Left kidney (tissue), 1 donor: ENCODE measurements at regions not wholly inside any gene's neighbourhood (a gene's known extent, or its start where the extent isn't known, plus 50 kb on each side); places are given as distances from the start of the nearest gene placed in this dataset.

Source experiments
- DNase-seq: peaks from one replicate; pipeline ENCODE4 v3.0.0-alpha.2; 2013

DNA sequence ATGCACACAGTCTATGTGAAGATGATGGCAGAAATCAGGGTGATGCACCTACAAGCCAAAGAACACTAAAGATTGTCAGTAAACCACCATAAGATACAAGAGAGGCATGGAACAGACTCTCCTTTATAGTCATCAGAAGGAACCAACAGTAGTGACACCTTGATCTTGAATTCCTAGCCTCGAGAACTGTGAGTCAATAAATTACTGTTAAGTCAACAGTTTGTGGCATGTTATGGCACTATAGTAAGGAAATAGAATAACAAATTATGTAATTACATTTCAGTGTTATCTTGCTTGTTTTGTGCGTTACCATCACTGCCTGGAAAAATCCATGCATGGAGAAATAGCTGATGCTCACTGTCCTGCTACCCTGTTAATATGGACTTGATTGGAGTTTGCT is 110.2 kb upstream of the LRP1B start:
- no peak for DNase-seq

DNA sequence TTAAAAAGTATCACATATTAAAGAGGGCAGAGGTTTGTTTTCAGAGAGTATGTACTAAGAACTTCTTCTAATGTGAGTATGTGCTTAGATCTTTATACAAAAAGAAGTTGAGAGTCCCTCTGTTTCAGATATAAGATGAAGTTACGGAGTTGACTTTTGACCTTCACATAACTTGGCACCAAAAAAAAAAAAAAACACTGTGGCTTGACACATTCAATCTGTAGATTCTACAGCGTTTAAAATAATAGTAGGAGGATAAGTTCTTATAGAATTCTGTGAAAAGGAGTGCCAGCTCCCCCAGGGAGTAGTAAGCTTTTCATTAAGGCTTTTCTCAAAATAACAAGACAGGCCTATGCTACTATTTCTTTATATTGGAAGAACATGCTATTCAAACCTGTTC is 105.4 kb upstream of the LRP1B start:
- no peak for DNase-seq

DNA sequence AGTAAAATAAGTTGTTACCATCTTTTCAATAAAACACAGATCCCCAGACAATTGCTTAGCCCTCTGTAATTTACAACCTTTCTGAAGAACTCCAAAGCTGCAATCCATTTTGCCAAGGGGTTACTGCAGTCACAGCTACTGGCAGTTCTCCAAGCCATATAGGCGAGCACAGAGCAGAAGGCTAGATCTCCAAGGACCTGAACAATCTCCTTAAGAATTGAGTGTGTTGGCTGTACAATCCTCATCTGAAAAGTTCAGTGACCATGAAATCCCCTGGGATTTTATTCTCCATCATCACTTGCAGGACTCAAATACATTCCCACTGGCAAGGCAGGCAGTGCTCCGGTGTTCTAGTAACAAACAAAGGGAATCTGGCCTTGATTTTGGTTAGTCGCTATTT is 103.9 kb upstream of the LRP1B start:
- no peak for DNase-seq

DNA sequence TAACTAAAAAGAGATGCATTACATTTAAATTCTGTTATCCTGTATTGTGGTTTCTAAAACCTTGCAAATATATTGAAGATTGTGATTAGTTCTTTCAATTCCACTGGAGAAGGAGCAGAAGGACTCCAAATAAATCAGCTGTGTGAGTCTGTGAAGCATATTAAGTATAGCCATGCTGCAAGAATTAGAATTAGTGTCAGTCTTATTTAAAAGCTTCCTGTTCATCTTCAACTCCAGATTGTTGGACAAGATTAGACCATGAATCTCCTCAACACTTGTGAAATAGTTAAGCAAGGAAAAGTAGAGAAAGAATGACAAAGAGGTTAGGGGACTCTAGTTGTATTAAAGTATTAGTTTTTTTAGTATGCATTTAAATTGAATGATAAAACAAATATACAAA is 92.5 kb upstream of the LRP1B start:
- no peak for DNase-seq

DNA sequence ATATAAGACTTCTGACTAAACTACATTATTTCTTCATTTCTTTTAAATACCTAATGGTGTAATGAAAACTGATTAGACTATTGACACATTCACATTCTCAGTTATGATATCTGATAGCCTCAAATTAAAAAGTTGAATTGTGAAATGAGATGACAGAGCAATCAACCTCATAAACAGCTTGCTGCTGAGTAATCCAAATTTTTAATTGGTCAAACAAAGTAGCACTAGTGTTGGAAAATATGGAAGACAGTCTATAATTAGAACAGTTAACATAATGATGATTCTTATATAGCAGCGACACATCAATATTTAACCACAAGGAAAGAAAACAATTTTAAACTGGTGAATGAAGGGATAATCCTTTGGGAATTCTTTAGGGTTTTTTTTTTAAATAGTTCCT is 91.9 kb upstream of the LRP1B start:
- DNase-seq, result no peak

DNA sequence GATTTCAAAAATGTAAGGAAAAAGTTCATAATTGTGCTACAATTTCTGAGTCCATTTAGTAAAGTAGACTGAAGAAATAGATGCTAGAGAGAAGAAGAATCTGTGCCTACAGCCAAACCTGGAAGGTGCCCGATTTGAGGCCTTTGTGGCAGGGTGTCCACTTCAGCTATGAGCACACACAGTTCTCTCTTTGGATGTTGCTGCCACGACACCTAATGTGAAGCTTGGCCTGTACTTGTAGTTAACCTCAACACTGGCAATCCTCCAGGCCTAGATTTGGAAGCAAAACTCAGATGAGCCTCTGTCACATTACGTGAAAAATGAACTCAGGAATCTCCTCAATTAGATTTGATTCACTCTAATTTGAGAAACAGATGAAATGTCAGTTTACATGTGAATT is 90.1 kb upstream of the LRP1B start:
- DNase-seq, result no peak

DNA sequence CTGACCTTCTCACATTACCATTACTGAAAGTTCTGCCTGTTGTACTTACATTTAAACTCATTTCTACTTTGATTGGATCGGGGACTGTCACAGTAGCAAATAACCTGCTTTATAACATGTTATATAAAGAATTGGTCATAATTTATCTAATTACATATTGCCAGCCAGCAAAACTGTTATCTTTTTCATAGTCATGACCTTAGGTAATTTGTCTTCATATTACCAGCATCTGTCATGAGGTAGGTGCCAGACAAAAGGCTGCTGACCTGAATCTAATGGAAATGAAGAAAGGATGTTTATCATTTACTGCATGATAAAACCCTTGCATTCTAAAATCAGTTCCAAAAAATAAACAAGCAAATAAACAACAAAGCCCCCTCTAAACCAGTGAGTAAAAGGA is 89.4 kb upstream of the LRP1B start:
- no peak for DNase-seq

DNA sequence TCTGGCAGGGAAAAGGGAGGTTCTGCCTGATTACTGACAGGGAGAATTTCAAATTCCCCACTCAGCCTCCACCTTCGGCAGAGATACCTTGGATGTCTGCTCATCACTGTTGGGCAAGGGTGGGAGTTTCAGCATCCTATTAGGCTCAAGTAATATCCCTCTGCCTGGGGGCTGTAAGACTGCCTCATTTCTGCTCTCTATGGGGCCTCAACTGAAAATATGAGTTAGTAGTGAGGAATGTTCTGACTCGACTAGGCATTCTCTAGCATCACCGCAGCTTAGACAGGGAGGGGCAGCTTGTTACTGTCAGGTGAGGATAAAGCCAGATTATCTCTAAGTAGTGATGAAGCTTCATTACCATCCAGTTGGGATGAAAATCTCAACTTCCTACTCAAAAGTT is 87.7 kb upstream of the LRP1B start:
- DNase-seq, result no peak

DNA sequence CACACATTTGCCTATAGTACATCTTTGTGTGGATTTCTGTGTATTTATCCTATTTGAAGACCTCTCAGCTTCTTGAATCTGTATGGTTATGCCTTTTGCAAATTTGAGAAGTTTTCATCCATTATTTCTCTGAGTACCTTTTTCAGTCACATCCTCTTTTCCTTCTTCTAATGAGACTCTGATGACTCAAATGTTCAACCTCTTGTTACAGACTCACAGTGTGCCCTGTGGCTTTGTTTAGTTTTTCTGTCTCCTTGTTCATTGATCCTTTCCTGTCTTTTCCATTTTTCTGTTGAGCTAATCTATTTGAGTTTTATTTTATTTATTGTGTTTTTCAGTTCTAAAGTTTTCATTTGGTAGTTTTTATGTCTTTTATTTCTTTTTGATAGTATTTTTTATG is 87.0 kb upstream of the LRP1B start:
- no peak for DNase-seq

DNA sequence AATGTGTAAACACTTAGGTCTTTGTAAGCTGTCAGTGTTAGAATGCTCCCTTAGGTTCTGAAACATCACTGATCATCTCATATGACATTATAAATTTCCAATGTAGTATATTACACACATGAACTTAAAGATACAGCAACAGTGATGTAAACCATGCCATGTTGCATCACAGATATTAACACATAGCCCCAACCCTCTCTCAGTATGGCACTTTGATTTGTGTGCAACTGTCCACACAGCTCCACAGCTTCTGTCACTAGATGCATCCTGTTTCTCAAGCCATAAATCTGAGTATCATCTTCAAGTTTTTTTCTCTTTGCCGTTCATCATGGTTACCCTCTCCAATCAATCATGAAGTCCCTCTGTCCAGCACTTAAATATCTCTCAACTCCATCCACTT is 69.2 kb upstream of the LRP1B start:
- no peak for DNase-seq

DNA sequence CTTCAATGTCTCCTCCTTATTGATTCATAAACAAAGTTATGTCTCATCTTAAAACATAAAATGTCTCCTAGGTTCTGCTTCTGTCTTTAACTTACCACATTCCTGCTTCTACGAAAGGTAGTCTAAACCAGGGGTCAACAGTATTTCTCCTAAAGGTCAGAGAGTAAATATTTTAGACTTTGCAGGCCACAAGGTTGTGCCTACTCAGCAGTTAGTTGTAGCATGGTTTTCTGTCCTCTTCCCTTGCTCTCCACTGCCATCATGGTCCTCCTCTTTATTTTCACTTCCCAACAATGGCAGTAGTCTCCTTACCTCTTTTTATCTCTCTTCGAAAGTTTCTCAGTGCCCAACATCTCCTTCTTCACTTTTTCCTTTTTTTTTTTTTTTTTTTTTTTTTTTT is 68.3 kb upstream of the LRP1B start:
- no peak for DNase-seq

DNA sequence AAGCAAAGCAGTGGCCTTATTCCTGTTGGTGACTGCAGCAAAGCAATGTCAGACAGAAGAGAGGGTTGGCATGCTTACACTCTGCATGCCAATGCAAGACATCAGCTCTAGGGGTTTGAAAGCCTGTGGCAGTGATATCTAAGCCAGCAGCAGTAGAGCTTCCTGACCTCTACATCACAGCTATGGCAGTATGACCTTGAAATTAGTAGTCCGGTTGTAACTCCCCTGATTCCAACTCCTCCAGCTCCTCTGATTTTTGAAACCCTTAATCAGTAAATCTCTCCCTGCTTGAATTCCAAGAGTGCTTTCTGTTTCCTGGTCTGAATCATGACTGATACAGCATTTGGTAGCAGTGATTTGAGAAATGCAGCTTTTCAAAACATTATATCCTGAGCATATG is 60.0 kb upstream of the LRP1B start:
- DNase-seq, result no peak

DNA sequence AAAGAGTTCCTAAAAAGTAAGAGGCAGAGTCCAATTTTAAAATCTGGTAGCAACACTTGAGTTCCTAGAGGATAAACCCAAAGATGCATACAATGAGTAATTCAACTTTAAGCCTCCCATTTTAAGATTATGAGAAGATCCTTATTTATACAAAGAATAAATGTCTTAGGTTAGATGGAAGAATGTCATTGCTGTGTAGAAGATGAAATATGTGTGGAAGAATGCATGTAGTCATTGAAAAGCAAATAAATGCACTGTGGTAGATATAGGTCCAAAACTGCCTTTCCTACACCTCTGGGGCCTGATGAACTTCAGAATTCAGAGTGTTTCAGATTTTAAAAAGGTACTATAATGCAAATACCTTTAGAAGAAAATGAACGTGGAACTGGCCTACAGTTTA is 58.7 kb upstream of the LRP1B start:
- DNase-seq, result no peak

DNA sequence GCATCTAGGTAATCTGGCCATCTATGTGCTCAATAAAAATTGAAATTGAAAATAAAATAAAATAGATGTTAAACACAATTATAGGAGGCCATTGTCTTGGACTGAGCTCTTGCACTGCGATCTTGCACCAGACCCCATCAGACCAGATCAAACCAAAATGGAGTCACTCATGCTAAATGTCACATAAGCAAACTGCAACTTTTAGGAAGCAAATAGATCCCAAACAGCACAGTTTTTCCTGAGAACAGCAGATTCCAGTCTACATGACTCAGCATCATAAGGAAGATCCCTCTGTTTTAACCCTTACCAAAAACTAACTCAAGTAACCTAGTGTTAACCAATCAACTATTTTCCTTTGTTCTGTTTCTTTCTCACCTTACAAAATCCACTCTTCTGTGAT is 57.7 kb upstream of the LRP1B start:
- DNase-seq, result no peak

DNA sequence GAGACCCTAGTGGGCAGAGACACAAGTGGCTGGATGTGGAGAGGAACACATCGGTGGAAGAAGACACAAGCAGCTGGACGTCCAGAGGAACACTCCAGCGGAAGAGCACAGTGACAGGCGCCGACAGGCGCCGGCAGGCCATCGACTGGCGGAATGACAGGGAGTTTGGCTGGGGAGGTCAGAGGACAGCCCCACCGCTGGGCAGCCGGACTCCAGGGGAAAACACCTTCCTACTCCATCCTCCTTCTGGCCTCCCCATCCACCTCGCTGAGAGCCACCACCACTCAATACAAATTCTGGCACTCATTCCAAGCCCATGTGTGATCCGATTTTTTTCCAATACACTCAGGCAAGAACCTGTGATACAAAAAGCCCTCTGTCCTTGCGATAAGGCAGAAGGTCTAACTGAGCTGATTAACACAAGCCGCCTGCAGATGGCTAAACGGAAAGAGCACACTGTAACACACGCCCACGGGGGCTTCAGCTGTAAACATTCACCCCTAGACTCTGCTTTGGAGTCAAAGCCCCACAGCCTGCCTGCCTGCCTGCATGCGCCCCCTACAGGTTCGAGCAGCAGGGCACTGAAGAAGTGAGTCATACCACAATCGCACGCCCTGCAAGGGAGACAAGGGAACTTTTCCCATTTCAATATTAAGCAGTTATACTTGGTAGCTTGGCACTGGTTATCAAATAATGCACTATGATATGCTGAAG is 50.2 kb upstream of the LRP1B start:
- DNase-seq, result no peak
